ENCODE measurements at regions not wholly inside any gene's neighbourhood (a gene's known extent, or its start where the extent isn't known, plus 50 kb on each side); places are given as distances from the start of the nearest gene placed in this dataset.

- Mint-ChIP-seq H3K36me3 (peaks cover 5 to 7% of the 10 kb centered on the region in 2 donors), H3K4me1 (no peaks in the 10 kb centered on the region), H3K9me3 (no peaks in the 10 kb centered on the region), H3K27ac (no peak overlapping the region), H3K4me3 (no peak overlapping the region), H3K27me3 (ENCODE audit: low read depth in 3 of 3) (peaks cover 0 to 3% (median 0%) of the 10 kb centered on the region in 3 donors)
- no peaks in the 10 kb centered on the region for H3K79me2 ChIP-seq (ENCODE audit: insufficient read depth, low read length)
- H3K27me3 ChIP-seq (ENCODE audit: control insufficient read depth in 2 of 2, insufficient read depth in 2 of 2, low read length in 2 of 2), result no peaks in the 10 kb centered on the region
- H3K9ac ChIP-seq (ENCODE audit: insufficient read depth, low read length, poor library complexity, severe bottlenecking), result no peak overlapping the region
- H3K4me3 ChIP-seq (replicated peaks in 1 of 3; ENCODE audit: low read depth in 2 of 3, low read length in 3 of 3), result no peak overlapping the region
- no peak overlapping the region for H2AFZ ChIP-seq (ENCODE audit: insufficient read depth, low read depth, low read length, poor library complexity, severe bottlenecking)
- no peaks in the 10 kb centered on the region for H3K9me3 ChIP-seq (replicated peaks in 1 of 2; ENCODE audit: control insufficient read depth in 1 of 2, insufficient read depth in 1 of 2, low read length in 2 of 2)
- H3K36me3 ChIP-seq (replicated peaks in 1 of 2; ENCODE audit: control insufficient read depth in 1 of 2, insufficient read depth in 2 of 2, low read length in 2 of 2), result peaks cover 0 to 2% of the 10 kb centered on the region in 2 donors
- H4K20me1 ChIP-seq (ENCODE audit: insufficient read depth, low read length), result no peaks in the 10 kb centered on the region
- no peak overlapping the region for H3K27ac ChIP-seq (ENCODE audit: low read depth in 1 of 2, low read length in 2 of 2)
- TF ChIP-seq CTCF (IDR thresholded peaks at IDR 0.05), result no peak
- H3K4me1 ChIP-seq (ENCODE audit: control insufficient read depth in 1 of 2, insufficient read depth in 2 of 2, low read length in 2 of 2), result no peaks in the 10 kb centered on the region
- intact Hi-C loops (cut with micrococcal nuclease), result no loop called here
- 96% methylated on average over 3 of the region's 4 CpGs for WGBS (ENCODE audit: insufficient coverage)
- no peak overlapping the region for H3K4me2 ChIP-seq (replicated peaks; ENCODE audit: extremely low read depth, low read length, poor library complexity, severe bottlenecking)
- DNase-seq, result no peak
Measured at GRCh38 chr2:200757399-200757798, 54.3 kb upstream of the BZW1 start.

GRCh38 chr2:200758341-200758740 lies 53.4 kb upstream of the BZW1 start:
- no peak for DNase-seq
- H3K9me3 ChIP-seq (replicated peaks in 1 of 2; ENCODE audit: control insufficient read depth in 1 of 2, insufficient read depth in 1 of 2, low read length in 2 of 2), result no peaks in the 10 kb centered on the region
- H3K27me3 ChIP-seq (ENCODE audit: control insufficient read depth in 2 of 2, insufficient read depth in 2 of 2, low read length in 2 of 2), result no peaks in the 10 kb centered on the region
- H3K4me3 ChIP-seq (replicated peaks in 1 of 3; ENCODE audit: low read depth in 2 of 3, low read length in 3 of 3), result no peak overlapping the region
- no CpG with 5 or more reads among the region's 4 CpGs for WGBS (ENCODE audit: insufficient coverage)
- no peak overlapping the region for H2AFZ ChIP-seq (ENCODE audit: insufficient read depth, low read depth, low read length, poor library complexity, severe bottlenecking)
- H3K36me3 ChIP-seq (replicated peaks in 1 of 2; ENCODE audit: control insufficient read depth in 1 of 2, insufficient read depth in 2 of 2, low read length in 2 of 2), result peaks cover 0 to 2% of the 10 kb centered on the region in 2 donors
- TF ChIP-seq CTCF (IDR thresholded peaks at IDR 0.05), result no peak
- H3K4me1 Mint-ChIP-seq, result no peaks in the 10 kb centered on the region
- peaks cover 0 to 3% (median 0%) of the 10 kb centered on the region in 3 donors for H3K27me3 Mint-ChIP-seq (ENCODE audit: low read depth in 3 of 3)
- H3K27ac Mint-ChIP-seq, result no peak overlapping the region
- no peaks in the 10 kb centered on the region for H3K79me2 ChIP-seq (ENCODE audit: insufficient read depth, low read length)
- no peaks in the 10 kb centered on the region for H3K9me3 Mint-ChIP-seq
- no peak overlapping the region for H3K9ac ChIP-seq (ENCODE audit: insufficient read depth, low read length, poor library complexity, severe bottlenecking)
- H3K27ac ChIP-seq (ENCODE audit: low read depth in 1 of 2, low read length in 2 of 2), result no peak overlapping the region
- H3K36me3 Mint-ChIP-seq, result peaks cover 6 to 7% of the 10 kb centered on the region in 2 donors
- no peak overlapping the region for H3K4me3 Mint-ChIP-seq
- H4K20me1 ChIP-seq (ENCODE audit: insufficient read depth, low read length), result no peaks in the 10 kb centered on the region
- intact Hi-C loops (cut with micrococcal nuclease), result no loop called here
- H3K4me1 ChIP-seq (ENCODE audit: control insufficient read depth in 1 of 2, insufficient read depth in 2 of 2, low read length in 2 of 2), result no peaks in the 10 kb centered on the region
- no peak overlapping the region for H3K4me2 ChIP-seq (replicated peaks; ENCODE audit: extremely low read depth, low read length, poor library complexity, severe bottlenecking)

Data from CD14-positive monocyte (primary cell).